ENCODE measurements at regions not wholly inside any gene's neighbourhood (a gene's known extent, or its start where the extent isn't known, plus 50 kb on each side); places are given as distances from the start of the nearest gene placed in this dataset.

DNA sequence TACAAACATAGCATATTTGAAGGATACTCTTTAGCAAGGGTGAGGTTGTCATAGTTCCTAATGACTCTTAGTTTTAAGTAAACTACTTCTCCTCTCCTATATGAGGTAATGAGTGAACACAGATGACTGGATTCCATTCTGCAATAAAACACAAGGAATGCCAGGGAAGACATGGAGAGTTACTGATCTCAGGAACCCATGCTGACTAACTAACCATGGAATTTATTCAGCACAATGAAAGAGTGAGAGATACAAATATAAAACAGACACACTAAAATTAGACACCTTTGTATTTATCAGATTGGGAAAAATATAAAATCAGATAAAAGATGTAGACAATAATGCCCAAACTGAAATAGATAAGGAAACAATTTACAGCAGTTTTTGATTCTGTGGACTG lies 1525.9 kb upstream of the SLC10A2 start:
- TF ChIP-seq CTCF (conservative IDR thresholded peaks at IDR 0.05; ENCODE audit: low read depth, low read length): no peak
- no peak for TF ChIP-seq EZH2 (IDR thresholded peaks at IDR 0.05; ENCODE audit: low read length, unreplicated experiment)
